Loucy (cell line): ENCODE measurements at regions not wholly inside any gene's neighbourhood (a gene's known extent, or its start where the extent isn't known, plus 50 kb on each side); places are given as distances from the start of the nearest gene placed in this dataset.

Experiments used
- CTCF ChIP-seq: fragments of 200-600 bp; sonication (generic); conservative IDR thresholded peaks from 2 replicates; pipeline ENCODE4 v1.5.1; 2014; ENCODE audit warnings: mild to moderate bottlenecking, antibody characterized with exemption, low read length
- EZH2phosphoT487 ChIP-seq: fragments of 200-600 bp; IDR thresholded peaks from 2 replicates; pipeline ENCODE4 v1.6.1; 2018; ENCODE audit warnings: antibody characterized with exemption, mild to moderate bottlenecking, moderate library complexity, borderline replicate concordance

DNA sequence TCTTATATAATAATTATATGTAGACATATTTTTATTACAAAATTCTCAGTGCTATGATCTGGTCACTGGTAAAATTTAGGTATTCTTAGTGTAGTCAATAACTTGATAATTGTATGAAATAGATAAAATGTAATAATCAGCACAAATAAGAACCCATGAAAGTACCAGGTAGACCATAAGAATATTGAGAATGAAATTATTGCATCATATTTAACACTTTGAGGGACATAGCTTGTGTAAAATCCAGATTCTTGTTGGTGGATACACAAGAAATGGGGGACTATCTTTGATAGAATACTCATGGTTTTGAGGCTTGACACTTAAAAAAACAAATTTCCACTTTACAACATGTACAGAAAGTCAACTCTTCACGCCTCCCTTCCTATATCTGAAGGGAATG, 898.8 kb upstream of the DDX18 start:
- TF ChIP-seq CTCF (no peak), EZH2phosphoT487 (no peak)
